ENCODE measurements at regions not wholly inside any gene's neighbourhood (a gene's known extent, or its start where the extent isn't known, plus 50 kb on each side); places are given as distances from the start of the nearest gene placed in this dataset.

- TF ChIP-seq CTCF (IDR thresholded peaks at IDR 0.05) (no peak), EZH2 (IDR thresholded peaks at IDR 0.05) (no peak)
Measured at GRCh38 chr5:72587661-72588308, 80.6 kb upstream of the ZNF366 start.
